ENCODE measurements at regions not wholly inside any gene's neighbourhood (a gene's known extent, or its start where the extent isn't known, plus 50 kb on each side); places are given as distances from the start of the nearest gene placed in this dataset.
A peak's percentile ranks its signal among the peaks of the same experiment; 100 is the strongest.

GRCh38 chrX:40278340-40279090, 180.8 kb upstream of the BCOR start:
- DNase-seq (ENCODE audit: low read depth) = no peak

DNA sequence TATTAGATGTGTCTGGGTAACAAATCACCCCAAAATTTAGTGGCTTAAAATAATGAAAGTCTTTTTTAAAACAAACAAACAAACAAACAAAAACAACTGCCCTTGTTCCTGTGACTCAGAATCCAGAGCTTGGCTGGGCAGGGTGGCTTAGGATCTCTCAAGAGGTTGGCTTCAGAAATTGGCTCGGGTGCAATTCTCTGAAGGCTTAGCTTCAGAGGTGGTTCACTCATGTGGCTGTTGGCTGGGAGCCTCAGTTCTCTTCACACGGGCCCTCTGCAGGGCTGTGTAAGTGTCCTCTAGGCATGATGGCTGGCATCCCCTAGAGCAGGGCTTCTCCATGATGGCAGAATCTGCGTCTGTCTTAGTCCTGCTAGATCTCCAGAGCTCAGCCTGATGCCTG, 179.9 kb upstream of the BCOR start:
- no peak for DNase-seq (ENCODE audit: low read depth)

GRCh38 chrX:40273356-40274050, 175.7 kb upstream of the BCOR start:
- no peak for DNase-seq (ENCODE audit: low read depth)

GRCh38 chrX:40272776-40273175, 175.0 kb upstream of the BCOR start:
- no peak for DNase-seq (ENCODE audit: low read depth)

- no peak for DNase-seq (ENCODE audit: low read depth)
Measured at GRCh38 chrX:40272141-40272540, 174.4 kb upstream of the BCOR start.

DNA sequence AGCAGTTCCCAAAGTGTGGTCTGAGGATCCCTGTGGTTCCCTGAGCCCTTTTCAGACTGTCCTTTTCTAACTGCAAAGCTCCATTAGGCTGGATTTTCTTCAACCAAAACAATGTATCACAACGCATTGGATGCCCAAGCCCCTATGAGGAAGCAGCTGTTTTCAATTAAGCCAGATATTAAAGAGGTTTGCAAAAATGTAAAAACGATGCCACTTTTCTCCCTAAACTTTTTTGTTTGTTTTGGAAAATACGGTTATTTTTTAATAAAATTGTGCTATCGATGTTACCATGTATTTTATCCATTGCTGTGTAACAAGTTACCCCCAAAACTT, 170.4 kb upstream of the BCOR start:
- DNase-seq (ENCODE audit: low read depth) = no peak

DNA sequence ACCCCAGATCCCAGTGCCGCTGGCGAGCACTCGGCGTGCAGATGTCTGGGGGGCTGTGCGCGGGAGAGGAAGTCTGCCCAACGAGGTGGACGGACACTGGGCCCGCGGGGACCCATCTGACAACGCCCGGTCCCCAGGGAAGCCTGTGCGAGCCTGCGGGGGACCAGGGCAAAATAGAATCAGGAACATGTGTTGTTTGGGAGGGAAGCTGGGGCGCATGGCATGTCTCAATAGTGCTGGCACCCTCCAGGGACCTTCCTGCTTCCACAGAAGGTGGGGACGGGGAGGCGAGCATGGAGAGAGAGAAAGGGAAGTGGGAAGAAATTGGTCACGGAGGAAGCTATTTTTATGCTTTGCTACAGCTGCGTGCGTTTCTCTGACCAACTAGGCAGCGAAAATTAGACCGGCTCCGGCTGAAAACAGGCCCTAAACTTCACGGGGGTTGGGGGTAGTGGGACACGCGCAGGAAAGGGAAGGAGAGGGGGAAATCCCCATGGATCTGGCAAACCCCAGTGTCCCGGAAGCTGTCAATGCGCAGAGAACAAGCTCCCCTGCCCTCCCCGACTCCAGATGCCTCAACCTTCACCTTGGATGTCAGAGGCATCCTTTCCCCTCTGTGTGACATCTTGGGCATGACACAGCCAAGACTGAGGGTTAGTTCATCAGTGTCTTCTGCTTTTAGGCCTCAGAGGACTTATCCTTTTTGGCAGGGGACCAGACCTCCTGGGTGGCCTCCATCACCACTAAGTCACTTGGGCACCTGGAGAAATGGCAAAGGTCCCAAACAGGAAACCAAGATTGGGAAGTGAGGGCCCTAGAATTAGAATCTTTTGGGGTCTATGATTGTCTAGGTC, 169.8 kb upstream of the BCOR start:
- DNase-seq (ENCODE audit: low read depth) = no peak

DNA sequence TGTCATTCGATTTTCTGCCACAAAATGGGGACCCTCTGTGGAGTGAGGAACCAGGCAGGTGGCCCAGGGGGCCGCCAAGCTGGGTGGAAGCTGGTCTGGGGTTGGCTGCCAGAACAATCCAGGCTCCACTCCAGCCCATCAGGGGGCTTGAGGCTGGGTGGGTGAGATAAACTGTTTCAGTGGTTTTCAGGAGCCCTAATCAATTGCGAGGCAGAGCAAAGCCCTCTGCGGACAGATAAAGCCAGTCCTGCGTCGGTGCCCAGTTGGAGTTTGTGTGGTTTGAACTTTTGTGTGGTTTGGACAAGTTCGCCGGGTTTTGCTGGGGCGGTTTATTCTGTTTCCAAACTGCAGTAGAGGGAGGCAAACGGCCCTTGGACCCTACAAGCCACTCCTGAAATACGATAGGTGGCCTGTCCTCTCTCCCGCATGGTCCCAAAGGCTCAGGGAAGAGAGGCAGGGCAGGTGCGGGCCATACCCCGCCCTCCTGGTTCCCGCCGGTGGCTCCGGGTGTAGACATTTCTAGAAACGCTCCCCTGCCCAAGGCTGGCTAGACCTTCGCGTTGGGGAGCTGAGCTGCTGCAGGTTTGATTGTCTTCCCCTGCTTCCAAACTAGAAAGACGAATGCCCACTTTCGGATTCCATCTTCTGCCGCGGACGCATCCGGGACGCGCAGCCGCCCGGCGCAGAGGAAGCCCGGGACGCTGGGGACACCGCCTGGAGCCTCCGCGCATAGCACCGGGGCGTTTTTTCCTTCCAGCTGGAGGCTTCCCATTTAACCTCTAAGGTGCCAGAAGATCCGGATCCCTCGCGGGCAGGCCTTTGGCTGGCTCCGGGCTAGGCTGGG, 169.0 kb upstream of the BCOR start:
- peak; percentile 11 for DNase-seq (ENCODE audit: low read depth)

DNA sequence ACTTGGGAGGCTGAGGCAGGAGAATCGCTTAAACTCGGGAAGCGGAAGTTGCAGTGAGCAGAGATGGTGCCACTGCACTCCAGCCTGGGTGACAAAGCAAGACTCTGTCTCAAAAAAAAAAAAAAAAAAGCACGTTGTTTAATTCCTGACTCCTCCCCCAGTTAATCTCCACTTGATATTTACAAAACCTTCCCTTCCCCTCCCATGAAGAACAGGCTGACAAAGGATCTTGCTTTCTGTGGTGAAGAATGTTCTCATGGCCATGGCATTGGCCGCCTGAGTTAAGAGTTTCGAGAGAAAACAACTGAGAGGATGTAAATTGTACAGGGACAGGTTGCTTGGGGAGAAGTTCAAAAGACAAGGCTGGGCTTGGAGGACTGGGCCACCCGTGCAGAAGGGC, 168.2 kb upstream of the BCOR start:
- DNase-seq (ENCODE audit: low read depth) = no peak

DNA sequence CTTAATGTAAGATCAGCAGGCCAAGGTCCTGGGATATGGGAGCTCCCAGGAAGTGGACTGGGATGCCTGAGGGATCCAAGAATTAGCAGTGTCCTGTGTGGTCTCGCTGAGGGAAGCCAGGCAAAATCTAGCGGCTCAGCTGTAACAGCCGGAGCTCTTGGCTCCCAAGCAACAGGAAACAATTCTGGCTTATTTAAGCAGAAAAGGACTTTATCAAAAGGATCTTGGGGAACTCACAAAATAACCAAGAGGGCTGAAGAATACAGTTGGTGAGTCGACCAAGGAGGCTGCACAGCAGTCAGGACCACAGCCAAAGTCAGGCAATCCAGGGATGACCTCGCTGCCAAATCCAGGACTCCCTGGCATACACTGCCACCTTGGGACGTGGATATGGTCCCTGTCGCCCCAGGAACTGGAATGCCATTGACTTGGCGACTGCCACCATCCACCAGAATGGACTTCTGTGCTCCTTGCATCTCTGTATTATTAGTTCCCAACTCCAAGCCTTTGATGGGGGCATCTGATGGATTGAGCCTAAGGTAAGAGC, 165.3 kb upstream of the BCOR start:
- no peak for DNase-seq (ENCODE audit: low read depth)

DNA sequence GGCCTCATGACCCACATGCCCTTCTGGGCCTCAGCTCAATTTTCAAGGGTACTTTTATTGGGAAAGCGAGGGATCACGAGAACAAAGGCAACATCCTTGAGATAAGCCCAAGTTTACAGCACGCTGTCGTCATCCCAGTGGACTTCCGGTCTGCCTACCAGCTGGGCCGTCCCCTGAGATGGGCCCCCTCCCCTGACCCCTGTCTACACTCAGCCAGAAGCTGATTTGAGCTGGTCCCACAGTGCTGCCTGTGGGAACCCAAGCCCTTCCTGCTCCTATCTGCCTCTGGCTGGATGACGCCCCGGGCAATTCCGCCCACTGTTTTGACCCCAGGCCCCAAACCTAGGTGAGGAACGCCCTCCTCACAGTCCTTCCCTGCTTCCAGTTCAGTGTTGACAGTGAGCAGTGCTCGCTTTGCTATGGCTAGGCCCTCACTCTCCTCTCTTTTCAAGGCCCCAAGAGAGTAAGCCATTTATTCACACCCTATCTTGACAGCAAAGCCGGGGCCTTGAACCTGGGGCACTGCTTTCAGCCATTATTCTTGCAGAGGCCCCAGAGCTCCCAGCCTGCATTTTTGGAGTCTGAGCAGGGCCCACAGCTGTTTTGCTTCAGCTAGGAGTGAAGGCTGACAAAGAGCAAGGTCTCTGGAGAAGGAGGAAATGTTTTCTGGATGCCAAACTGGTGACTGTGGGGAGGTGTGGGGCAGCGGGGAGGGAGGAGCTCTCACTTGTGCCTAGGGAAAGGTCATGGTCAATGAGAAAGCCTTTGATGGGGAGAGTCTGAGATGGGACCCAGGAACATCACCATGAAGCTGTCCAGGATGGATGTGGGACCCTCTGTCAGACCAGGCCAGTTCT, 164.6 kb upstream of the BCOR start:
- no peak for DNase-seq (ENCODE audit: low read depth)

- DNase-seq (ENCODE audit: low read depth) = no peak
Measured at GRCh38 chrX:40261833-40262156, 164.0 kb upstream of the BCOR start.

GRCh38 chrX:40260146-40260747, 162.5 kb upstream of the BCOR start:
- DNase-seq (ENCODE audit: low read depth) = no peak

- DNase-seq (ENCODE audit: low read depth) = no peak
Measured at GRCh38 chrX:40258909-40259308, 161.2 kb upstream of the BCOR start.

DNA sequence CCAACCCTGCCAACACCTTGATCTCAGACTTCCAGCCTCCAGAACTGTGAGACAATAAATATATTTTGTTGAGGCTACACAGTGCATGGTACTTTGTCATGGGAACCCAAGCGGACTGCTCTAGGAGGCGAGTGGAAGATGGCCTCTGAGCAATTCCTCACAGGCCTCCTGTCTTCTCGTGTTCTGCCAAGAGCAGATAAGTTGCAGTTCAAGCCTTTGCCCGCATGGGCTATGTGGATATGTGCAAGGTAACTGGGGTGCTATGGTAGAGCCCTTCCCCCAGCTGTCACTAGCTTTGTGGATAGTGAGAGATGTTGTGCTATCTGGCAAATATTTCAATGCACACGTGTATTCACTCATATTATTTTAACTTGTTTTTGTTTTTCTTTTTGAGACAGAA, 156.0 kb upstream of the BCOR start:
- DNase-seq (ENCODE audit: low read depth) = no peak

- no peak for DNase-seq (ENCODE audit: low read depth)
Measured at GRCh38 chrX:40249582-40249981, 151.8 kb upstream of the BCOR start.

GRCh38 chrX:40248822-40249221, 151.1 kb upstream of the BCOR start:
- no peak for DNase-seq (ENCODE audit: low read depth)

GRCh38 chrX:40247848-40248622, 150.3 kb upstream of the BCOR start:
- no peak for DNase-seq (ENCODE audit: low read depth)

- no peak for DNase-seq (ENCODE audit: low read depth)
Measured at GRCh38 chrX:40247382-40247781, 149.6 kb upstream of the BCOR start.

Measured in stimulated activated CD8-positive, alpha-beta memory T cell treated with anti-CD3 and anti-CD28 coated beads, Interleukin-15, amount 100 ng/mL, for 24 hours (primary cell).